Urinary bladder (tissue), 3 donors: ENCODE measurements at regions not wholly inside any gene's neighbourhood (a gene's known extent, or its start where the extent isn't known, plus 50 kb on each side); places are given as distances from the start of the nearest gene placed in this dataset.

Experiments used
- DNase-seq: peaks from one replicate; pipeline ENCODE4 v3.0.0-alpha.2; 2015; ENCODE audit errors: extremely low spot score
- H3K27ac ChIP-seq: one replicate; pipeline ENCODE4 v1.5.1; 2013; ENCODE audit warnings: low read depth, mild to moderate bottlenecking, moderate library complexity
- H3K36me3 ChIP-seq: one replicate; pipeline ENCODE4 v1.6.1; 2013; ENCODE audit warnings: mild to moderate bottlenecking, moderate library complexity; ENCODE audit not compliant: insufficient read depth
- H3K4me1 ChIP-seq: one replicate; pipeline ENCODE4 v1.6.1; 2013; ENCODE audit warnings: mild to moderate bottlenecking, moderate library complexity; ENCODE audit not compliant: insufficient read depth
- H3K4me3 ChIP-seq: one replicate; pipeline ENCODE4 v1.5.1; 2013; ENCODE audit warnings: low read depth, low read length
- WGBS: extraction: QIAGEN DNeasy Blood & Tissue Kit; methylation state at CpG from one replicate; pipeline ENCODE4 v1.1.7; 2013; 5-methylcytosine and 5-hydroxymethylcytosine counted together
- donor health status: healthy with polysubstance abuse.
- donor health status: healthy.

GRCh38 chr2:104415284-104415683 lies 438.6 kb upstream of the POU3F3 start:
- no peak overlapping the region for H3K4me3 ChIP-seq
- no peaks in the 10 kb centered on the region for H3K4me1 ChIP-seq
- no peak for DNase-seq
- no peak overlapping the region for H3K27ac ChIP-seq
- WGBS, result 63% methylated on average over 6 of the region's 6 CpGs
- H3K36me3 ChIP-seq, result no peaks in the 10 kb centered on the region

- Histone ChIP-seq H3K4me1 (no peaks in the 10 kb centered on the region), H3K4me3 (no peak overlapping the region), H3K36me3 (no peaks in the 10 kb centered on the region), H3K27ac (no peak overlapping the region)
- no peak for DNase-seq
- WGBS, result 77% methylated on average over 18 of the region's 18 CpGs
Observed at GRCh38 chr2:104416339-104417000, 437.4 kb upstream of the POU3F3 start.

GRCh38 chr2:104420420-104420819 lies 433.5 kb upstream of the POU3F3 start:
- H3K36me3 ChIP-seq, result no peaks in the 10 kb centered on the region
- H3K27ac ChIP-seq, result no peak overlapping the region
- 77% methylated on average over 2 of the region's 2 CpGs for WGBS
- H3K4me3 ChIP-seq, result no peak overlapping the region
- no peaks in the 10 kb centered on the region for H3K4me1 ChIP-seq
- no peak for DNase-seq

DNA sequence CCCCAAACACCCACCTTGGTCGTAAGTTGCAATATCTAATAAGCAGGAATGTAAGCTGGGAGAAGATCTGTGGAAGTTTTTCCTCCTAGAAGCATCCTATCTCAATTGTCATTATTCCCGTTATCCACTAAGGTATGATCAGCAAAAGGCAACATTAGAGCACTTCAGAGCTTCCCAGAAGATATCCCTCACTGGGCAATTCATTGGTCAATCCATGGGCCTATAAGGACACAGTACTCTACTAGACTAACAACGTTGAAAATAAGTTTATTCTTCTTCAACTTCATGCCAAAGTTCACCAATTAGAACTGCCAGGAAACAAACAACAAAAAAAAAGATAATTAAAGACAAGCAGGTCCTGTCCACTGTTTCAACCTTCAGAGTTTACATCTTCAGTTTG lies 433.0 kb upstream of the POU3F3 start:
- Histone ChIP-seq H3K4me3 (no peak overlapping the region), H3K27ac (no peak overlapping the region), H3K4me1 (no peaks in the 10 kb centered on the region), H3K36me3 (no peaks in the 10 kb centered on the region)
- DNase-seq, result no peak
- 86% methylated on average over 3 of the region's 3 CpGs for WGBS

DNA sequence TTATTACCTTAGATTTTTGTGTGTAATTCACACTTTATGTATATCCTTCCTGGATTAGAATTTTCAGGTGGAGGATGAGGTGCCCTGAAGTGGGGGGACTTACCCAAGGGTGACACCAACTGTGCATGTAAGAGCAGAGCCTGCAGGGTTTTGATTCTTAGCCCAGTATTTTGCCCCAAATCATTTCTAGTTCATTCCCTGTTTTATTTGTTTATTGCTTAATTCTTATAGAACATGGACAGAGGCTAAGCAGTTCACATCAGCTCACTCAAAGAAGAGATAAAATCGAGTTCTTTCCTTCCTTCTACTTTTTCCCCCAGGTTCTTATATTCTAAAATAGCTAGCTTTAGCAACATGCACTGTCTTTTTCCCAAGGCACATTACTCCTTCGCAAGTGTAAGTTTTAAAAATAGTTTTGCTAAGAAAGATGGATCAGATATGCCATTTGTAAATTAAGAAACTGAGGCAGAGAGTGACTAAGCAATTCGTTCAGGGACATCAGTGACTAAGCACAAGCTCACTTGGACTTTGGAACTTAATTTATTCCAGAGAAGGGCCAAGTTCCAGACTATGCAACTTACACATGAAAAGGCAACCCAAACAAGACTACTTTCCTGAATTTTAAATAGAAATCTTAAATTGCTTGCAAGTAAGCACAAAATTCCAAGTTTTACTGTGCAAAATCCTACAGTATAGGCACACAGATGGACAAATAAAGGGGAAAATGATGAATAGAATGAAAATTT lies 427.9 kb upstream of the POU3F3 start:
- 67% methylated on average over 3 of the region's 3 CpGs for WGBS
- H3K4me3 ChIP-seq, result no peak overlapping the region
- no peaks in the 10 kb centered on the region for H3K4me1 ChIP-seq
- no peaks in the 10 kb centered on the region for H3K36me3 ChIP-seq
- no peak for DNase-seq
- no peak overlapping the region for H3K27ac ChIP-seq

DNA sequence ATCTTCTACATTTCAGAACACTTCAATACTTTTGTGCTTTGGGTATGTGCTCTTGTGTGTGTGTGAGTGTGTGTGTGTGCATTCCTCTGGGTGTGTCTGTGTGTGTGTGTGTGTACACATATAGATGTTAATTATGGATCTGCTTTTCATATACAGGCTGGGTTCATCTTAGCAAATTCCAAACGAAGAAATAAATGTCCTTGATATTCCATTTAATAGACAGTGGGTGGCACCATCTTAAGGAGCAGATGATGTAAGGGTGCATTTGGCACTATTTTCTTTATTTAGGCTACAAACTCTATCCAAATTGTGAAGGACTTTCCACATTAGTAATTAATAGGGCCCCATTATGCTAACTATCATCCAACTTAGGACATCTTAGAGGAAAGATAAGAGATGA lies 425.8 kb upstream of the POU3F3 start:
- no peak for DNase-seq
- 71% methylated on average over 1 of the region's 1 CpG for WGBS
- no peak overlapping the region for H3K27ac ChIP-seq
- H3K36me3 ChIP-seq, result no peaks in the 10 kb centered on the region
- no peak overlapping the region for H3K4me3 ChIP-seq
- H3K4me1 ChIP-seq, result no peaks in the 10 kb centered on the region

DNA sequence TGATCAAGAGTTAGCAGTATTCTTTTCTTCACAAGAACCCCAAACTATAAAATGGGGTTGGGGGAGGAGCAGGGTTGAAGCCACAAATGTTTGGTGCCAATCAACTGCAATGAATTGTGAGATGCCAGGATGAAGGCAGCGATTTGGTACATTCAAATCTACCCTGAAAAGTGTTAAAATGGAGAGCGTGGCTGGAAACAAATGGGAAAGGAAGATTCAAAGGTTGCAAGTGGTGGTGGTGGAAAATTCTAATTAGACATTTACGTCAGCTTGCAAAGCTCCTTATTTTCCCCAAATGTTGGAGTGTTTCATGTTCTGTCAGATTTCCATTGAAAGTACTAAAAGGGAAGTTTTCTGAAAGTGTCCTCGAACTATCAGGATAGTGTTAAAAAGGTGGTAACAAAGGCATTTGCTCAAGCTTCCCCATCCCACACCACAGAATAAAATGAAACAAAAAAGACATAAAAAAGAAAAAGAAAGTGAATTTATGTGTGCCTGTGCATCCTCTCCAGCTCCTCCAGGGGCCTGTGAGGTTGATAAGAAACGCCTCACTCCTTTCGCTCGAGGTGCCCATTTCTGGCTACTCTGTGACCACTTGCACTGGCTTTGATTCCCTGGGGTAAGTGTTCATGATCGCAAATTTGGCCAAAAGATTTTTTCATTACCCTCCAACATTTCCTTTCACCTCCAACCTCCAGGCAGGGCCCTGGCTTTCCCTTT lies 424.1 kb upstream of the POU3F3 start:
- Histone ChIP-seq H3K36me3 (no peaks in the 10 kb centered on the region), H3K4me1 (no peaks in the 10 kb centered on the region), H3K27ac (no peak overlapping the region), H3K4me3 (no peak overlapping the region)
- no peak for DNase-seq
- WGBS, result 86% methylated on average over 8 of the region's 8 CpGs

DNA sequence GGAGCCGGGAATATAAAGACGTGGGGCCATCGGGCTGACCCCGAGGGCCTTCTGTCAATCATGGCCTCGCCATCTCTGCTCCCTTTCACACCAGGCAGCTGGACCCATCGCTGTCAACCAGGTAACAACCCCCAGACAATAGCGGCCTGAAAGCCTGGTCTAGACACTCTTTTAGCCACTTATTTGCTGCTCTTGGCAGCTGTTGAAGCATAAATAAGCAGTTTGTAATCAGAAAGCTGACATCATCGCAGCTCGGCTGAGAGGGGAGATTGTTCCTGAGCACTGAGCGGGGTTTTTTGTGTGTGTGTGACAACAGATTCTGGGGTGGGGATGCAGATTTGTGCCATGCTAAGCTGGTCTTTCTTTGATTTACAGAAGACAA lies 423.6 kb upstream of the POU3F3 start:
- WGBS, result 78% methylated on average over 10 of the region's 10 CpGs
- DNase-seq, result no peak

DNA sequence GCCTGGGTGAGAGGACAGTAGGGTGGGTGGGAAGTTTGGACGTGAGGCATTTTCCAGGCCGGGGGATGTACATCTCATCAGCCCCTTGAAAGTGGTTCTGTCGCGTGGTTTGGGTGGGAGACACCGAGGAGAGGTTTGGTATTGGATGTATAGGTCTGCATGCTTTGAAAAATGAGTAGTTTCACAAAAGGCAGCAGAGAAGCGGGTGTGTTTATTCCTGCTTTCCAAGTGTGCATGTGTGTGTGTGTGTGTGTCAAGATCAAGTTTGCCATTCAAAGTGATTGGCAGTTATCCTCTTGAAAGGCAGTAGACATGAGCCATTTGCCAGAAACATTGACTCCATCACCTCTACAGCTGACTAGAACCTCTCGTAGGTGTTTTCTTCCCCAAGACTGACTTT lies 423.1 kb upstream of the POU3F3 start:
- no peak overlapping the region for H3K27ac ChIP-seq
- no peaks in the 10 kb centered on the region for H3K36me3 ChIP-seq
- H3K4me1 ChIP-seq, result no peaks in the 10 kb centered on the region
- WGBS, result 84% methylated on average over 7 of the region's 7 CpGs
- DNase-seq, result no peak
- no peak overlapping the region for H3K4me3 ChIP-seq

More for the DNA sequence above, 423.6 kb upstream of the POU3F3 start:
- Histone ChIP-seq H3K4me3 (no peak overlapping the region), H3K4me1 (no peaks in the 10 kb centered on the region), H3K27ac (no peak overlapping the region), H3K36me3 (no peaks in the 10 kb centered on the region)

DNA sequence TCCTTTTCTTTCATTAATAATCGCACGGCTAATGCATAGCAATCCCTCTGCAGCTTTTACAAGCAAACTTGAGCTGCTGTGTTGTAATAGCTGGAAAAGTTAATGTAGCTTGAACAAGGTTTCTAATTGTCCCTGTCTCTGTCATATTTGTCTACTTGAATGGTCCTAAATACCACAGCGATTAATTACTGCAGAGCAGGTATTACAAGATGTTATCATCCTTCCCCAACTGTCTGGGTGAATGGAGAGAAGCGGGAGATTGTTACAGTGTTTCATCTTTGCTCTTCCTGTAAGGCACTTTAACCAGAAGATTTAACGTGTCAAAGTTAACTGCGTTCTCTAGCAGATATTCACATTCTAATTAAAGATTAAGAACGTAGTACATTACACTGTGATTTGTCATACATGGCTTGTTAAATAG lies 422.2 kb upstream of the POU3F3 start:
- no peaks in the 10 kb centered on the region for H3K36me3 ChIP-seq
- 36% methylated on average over 7 of the region's 7 CpGs for WGBS
- H3K4me1 ChIP-seq, result no peaks in the 10 kb centered on the region
- H3K4me3 ChIP-seq, result no peak overlapping the region
- H3K27ac ChIP-seq, result no peak overlapping the region
- DNase-seq, result no peak

- H3K36me3 ChIP-seq, result no peaks in the 10 kb centered on the region
- 77% methylated on average over 5 of the region's 5 CpGs for WGBS
- DNase-seq, result no peak
- no peak overlapping the region for H3K4me3 ChIP-seq
- H3K4me1 ChIP-seq, result no peaks in the 10 kb centered on the region
- no peak overlapping the region for H3K27ac ChIP-seq
Observed at GRCh38 chr2:104432401-104432800, 421.5 kb upstream of the POU3F3 start.

GRCh38 chr2:104432991-104433390 lies 420.9 kb upstream of the POU3F3 start:
- Histone ChIP-seq H3K27ac (no peak overlapping the region), H3K36me3 (no peaks in the 10 kb centered on the region), H3K4me3 (no peak overlapping the region), H3K4me1 (no peaks in the 10 kb centered on the region)
- no peak for DNase-seq
- WGBS, result 93% methylated on average over 2 of the region's 2 CpGs

DNA sequence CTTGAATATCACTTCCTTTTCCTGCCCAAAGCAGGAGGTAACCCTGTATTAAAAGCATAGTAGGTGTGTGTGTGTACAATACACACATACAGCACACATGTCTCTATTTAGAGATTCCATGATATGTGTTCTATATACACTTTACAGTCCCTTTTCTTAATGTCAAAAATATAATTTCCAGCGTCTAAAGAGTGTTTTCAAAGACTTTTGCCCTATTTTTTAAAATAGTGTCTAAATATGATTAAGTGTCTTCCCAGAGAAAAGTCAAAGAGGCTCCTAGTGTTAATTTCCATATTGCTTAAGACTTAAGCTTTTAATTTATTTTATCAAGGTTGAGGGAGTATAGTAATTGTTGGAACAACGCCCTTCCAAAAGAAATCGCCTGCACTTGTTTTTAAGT lies 420.3 kb upstream of the POU3F3 start:
- no peak for DNase-seq
- Histone ChIP-seq H3K4me3 (no peak overlapping the region), H3K4me1 (no peaks in the 10 kb centered on the region), H3K27ac (no peak overlapping the region), H3K36me3 (no peaks in the 10 kb centered on the region)
- 90% methylated on average over 3 of the region's 3 CpGs for WGBS

- 5% methylated on average over 13 of the region's 13 CpGs for WGBS
- Histone ChIP-seq H3K4me3 (no peak overlapping the region), H3K27ac (no peak overlapping the region), H3K36me3 (no peaks in the 10 kb centered on the region), H3K4me1 (no peaks in the 10 kb centered on the region)
- DNase-seq, result no peak
Observed at GRCh38 chr2:104434318-104434792, 419.6 kb upstream of the POU3F3 start.
